ENCODE measurements at regions not wholly inside any gene's neighbourhood (a gene's known extent, or its start where the extent isn't known, plus 50 kb on each side); places are given as distances from the start of the nearest gene placed in this dataset.
A peak's percentile ranks its signal among the peaks of the same experiment; 100 is the strongest.

DNA sequence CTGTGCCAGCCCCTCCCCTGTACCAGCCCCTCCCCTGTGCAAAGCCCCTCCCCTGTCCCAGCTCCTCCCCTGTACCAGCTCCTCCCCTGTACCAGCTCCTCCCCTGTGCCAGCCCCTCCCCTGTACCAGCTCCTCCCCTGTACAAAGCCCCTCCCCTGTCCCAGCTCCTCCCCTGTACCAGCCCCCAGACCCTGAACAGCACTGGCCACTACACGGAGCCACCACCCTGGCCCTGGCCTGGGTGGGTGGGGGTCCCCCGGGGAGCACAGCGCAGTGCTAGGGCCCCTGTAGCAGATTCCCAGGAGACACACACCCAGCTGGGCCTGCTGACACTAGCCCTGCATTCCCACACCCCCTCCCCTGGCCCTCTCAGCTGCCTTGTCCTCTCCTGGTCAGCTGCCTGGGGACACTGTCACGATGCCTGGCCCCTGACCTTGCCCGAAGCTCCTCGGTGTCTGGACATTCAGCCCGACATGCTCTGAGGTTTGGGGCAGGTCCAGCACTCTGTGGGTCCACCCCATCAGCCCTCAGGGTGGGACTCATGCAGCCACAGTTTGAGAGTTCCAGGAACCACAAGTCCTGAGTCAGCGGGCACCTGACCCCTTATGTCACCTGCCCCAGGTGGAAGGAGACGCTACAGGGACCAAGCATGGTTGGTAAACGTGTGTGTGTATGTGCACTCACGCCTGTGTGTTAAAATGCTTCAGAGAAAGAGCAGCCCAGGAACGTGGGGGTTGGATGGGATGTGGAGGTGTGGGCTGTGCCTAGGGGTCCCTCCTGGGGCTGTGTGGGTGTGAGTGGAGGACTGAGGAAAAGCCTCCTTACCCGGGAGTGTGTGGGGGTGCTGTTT is 114.2 kb downstream of the METRNL start:
- Histone ChIP-seq H3K36me3 (ENCODE audit: low read depth, missing control alignments) (no peaks in the 10 kb centered on the region), H3K27ac (peak overlapping the region in 1 of 2 donors; percentile 19), H3K4me3 (no peak overlapping the region), H3K9me3 (no peaks in the 10 kb centered on the region), H3K4me1 (peaks cover 18% of the 10 kb centered on the region), H3K27me3 (no peaks in the 10 kb centered on the region)
- intact Hi-C loops (cut with DNase I; ENCODE audit: low total_unique reads), result no loop called here
- DNase-seq, result peak; percentile 14
- no peak for TF ChIP-seq POLR2A (IDR thresholded peaks at IDR 0.05)
- TF ChIP-seq, protein P1, sequence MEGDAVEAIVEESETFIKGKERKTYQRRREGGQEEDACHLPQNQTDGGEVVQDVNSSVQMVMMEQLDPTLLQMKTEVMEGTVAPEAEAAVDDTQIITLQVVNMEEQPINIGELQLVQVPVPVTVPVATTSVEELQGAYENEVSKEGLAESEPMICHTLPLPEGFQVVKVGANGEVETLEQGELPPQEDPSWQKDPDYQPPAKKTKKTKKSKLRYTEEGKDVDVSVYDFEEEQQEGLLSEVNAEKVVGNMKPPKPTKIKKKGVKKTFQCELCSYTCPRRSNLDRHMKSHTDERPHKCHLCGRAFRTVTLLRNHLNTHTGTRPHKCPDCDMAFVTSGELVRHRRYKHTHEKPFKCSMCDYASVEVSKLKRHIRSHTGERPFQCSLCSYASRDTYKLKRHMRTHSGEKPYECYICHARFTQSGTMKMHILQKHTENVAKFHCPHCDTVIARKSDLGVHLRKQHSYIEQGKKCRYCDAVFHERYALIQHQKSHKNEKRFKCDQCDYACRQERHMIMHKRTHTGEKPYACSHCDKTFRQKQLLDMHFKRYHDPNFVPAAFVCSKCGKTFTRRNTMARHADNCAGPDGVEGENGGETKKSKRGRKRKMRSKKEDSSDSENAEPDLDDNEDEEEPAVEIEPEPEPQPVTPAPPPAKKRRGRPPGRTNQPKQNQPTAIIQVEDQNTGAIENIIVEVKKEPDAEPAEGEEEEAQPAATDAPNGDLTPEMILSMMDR (IDR thresholded peaks at IDR 0.05), result no peak
- 52 to 65% methylated on average over 7 to 13 of the region's 13 CpGs for WGBS, 2 donors

DNA sequence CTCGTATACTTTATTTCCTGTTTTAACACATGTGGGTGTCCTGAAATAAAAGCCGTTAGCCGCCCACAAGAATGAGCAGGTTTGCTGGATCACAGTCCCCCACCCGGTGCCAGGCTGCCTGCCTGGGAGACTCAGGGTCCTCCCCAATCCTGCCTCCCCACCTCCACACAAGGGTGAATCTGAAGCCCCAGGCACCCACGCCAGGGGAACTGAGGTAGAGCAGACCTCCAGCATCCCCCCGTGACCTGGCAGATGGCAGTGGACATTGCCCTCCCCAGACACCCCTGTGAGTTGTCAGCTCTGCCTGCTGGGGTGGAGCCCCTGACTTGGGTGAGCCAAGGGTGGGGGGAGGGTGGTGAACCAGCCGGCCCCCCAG is 114.8 kb downstream of the METRNL start:
- intact Hi-C loops (cut with DNase I; ENCODE audit: low total_unique reads), result no loop called here
- H3K9me3 ChIP-seq, result no peaks in the 10 kb centered on the region
- no peak overlapping the region for H3K27ac ChIP-seq
- no peaks in the 10 kb centered on the region for H3K27me3 ChIP-seq
- peak; percentile 13 for DNase-seq
- H3K4me3 ChIP-seq, result no peak overlapping the region
- H3K36me3 ChIP-seq (ENCODE audit: low read depth, missing control alignments), result no peaks in the 10 kb centered on the region
- H3K4me1 ChIP-seq, result peaks cover 18% of the 10 kb centered on the region
- TF ChIP-seq, protein P1 (IDR thresholded peaks at IDR 0.05), result no peak
- TF ChIP-seq POLR2A (IDR thresholded peaks at IDR 0.05), result no peak
- WGBS, 2 donors, result 78 to 87% methylated on average over 4 to 7 of the region's 7 CpGs

DNA sequence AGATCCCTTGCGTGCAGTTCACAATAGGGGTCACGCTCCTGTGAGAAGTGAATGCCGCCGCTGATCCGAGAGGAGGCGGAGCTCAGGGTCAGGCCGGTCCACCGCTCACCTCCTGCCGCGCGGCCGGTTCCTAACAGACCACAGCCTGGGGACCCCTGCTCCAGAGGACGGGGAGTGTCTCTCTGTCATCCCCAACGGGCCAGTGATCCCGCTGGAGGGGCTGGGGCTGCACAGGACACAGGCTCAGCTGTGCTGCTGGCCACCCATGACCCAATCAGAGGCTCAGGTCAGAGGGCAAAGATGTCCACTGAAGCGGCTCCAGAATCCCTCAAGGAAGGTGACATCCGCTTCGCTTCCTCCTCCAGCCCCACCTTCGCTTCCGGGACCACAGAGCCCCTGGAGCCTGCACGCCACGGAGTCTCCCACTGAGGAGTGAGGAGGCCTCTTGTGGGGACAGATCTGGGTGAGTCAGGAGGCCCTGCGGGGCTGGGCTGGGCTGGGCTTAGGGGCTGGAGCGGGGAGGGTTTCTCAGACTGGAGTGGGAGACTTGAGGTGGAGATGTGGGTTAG is 115.4 kb downstream of the METRNL start:
- H3K27ac ChIP-seq, result peak overlapping the region in 1 of 2 donors; percentile 42
- no peak overlapping the region for H3K4me3 ChIP-seq
- TF ChIP-seq, protein P1 (IDR thresholded peaks at IDR 0.05), result no peak
- TF ChIP-seq POLR2A (IDR thresholded peaks at IDR 0.05), result no peak
- WGBS, 2 donors, result 97 to 98% methylated on average over 18 to 24 of the region's 24 CpGs
- H3K27me3 ChIP-seq, result no peaks in the 10 kb centered on the region
- peak; percentile 11 for DNase-seq
- H3K4me1 ChIP-seq, result peaks cover 18% of the 10 kb centered on the region
- intact Hi-C loops (cut with DNase I; ENCODE audit: low total_unique reads), result no loop called here
- no peaks in the 10 kb centered on the region for H3K36me3 ChIP-seq (ENCODE audit: low read depth, missing control alignments)
- H3K9me3 ChIP-seq, result no peaks in the 10 kb centered on the region

DNA sequence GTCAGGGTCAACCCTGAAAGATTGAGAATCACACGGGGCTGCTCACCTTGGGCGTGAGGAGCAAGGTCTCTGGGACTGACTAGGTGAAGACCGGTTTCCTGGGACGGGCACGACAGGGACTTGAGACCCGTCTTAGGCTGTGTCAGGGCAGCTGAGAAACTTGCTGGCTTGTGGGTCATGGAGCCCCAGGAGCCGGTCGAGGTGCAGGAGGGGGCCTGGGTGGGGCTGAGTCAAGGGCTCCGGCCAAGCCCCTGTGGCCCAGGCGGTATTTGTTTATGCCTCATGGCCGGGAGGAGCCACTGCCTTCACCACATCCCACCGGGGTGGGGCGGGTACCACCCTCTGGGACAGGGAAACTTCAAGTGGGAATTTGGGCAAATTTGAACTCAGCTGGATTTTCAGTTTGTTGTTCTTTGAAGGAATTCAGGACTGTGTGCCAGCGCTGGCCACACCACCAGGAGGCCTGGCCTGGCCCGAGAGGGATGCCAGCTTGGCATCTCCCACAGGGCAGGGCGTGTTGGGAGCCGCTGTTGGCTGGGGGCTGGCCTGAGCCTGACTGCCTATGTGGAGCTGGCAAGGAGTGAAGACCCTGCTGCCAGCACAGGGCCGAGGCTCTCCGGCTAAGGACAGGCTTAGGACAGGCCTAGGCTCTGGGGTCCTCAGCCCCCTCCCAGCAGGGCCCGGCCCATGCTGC is 116.1 kb downstream of the METRNL start:
- Histone ChIP-seq H3K27ac (peak overlapping the region in 1 of 2 donors; percentile 42), H3K27me3 (no peaks in the 10 kb centered on the region), H3K4me1 (peaks cover 16% of the 10 kb centered on the region), H3K4me3 (no peak overlapping the region), H3K9me3 (no peaks in the 10 kb centered on the region), H3K36me3 (ENCODE audit: low read depth, missing control alignments) (no peaks in the 10 kb centered on the region)
- intact Hi-C loops (cut with DNase I; ENCODE audit: low total_unique reads), result no loop called here
- no peak for TF ChIP-seq POLR2A (IDR thresholded peaks at IDR 0.05)
- TF ChIP-seq, protein P1 (IDR thresholded peaks at IDR 0.05), result peak in 1 of 3 experiments; percentile 27
- peak; percentile 25 for DNase-seq
- WGBS, 2 donors, result 66 to 73% methylated on average over 10 to 20 of the region's 20 CpGs
